IMR-90 (cell line): ENCODE measurements at regions not wholly inside any gene's neighbourhood (a gene's known extent, or its start where the extent isn't known, plus 50 kb on each side); places are given as distances from the start of the nearest gene placed in this dataset.

Source experiments
- ATAC-seq: fragments of 200-7000 bp; cut with Tn5 transposase; 2 replicates; pipeline ENCODE4 v1.9.1; 2020; ENCODE audit warnings: low read depth, mild to moderate bottlenecking, moderate library complexity
- BruUV-seq: library from RNA; stranded (reverse); fragments of 400-500 nt; replicated peaks from 2 replicates; lab custom pipeline; 2021; lab: Mats Ljungman, UMichigan
- CTCF ChIA-PET: fragments of 300-600 bp; formaldehyde crosslinking; extraction: SDS; loops from one replicate; lab custom pipeline; 2021; ENCODE audit warnings: antibody characterized with exemption; lab: Yijun Ruan, JAX
- POLR2A ChIA-PET: fragments of 300-600 bp; sonication (Branson Sonifier 250); formaldehyde crosslinking; loops from one replicate; lab custom pipeline; 2022; ENCODE audit warnings: antibody characterized with exemption; ENCODE audit not compliant: unreplicated experiment; lab: Charles Lee
- DNase-seq: peaks from one replicate; pipeline ENCODE4 v3.0.0; 2013
- H2AFZ ChIP-seq: replicated peaks from 2 replicates; pipeline ENCODE3; 2013; ENCODE audit warnings: low read length, mild to moderate bottlenecking; ENCODE audit not compliant: poor library complexity
- H2AK5ac ChIP-seq: 2 replicates; pipeline ENCODE4 v1.6.1; 2013; ENCODE audit warnings: low read depth, low read length, inconsistent platforms
- H2AK9ac ChIP-seq: replicated peaks from 2 replicates; pipeline ENCODE3; 2013; ENCODE audit warnings: mild to moderate bottlenecking, low read depth, low read length, moderate library complexity; ENCODE audit not compliant: poor library complexity
- H2BK120ac ChIP-seq: 2 replicates; pipeline ENCODE4 v1.6.1; 2013; ENCODE audit warnings: low read depth, low read length, inconsistent platforms
- H2BK15ac ChIP-seq: 3 replicates; pipeline ENCODE4 v1.6.1; 2013; ENCODE audit warnings: low read depth, low read length, inconsistent platforms
- H2BK20ac ChIP-seq: 2 replicates; pipeline ENCODE4 v1.6.1; 2013; ENCODE audit warnings: low read depth, mild to moderate bottlenecking, inconsistent platforms, low read length, moderate library complexity
- H2BK5ac ChIP-seq: 2 replicates; pipeline ENCODE4 v1.6.1; 2013; ENCODE audit warnings: mild to moderate bottlenecking, low read depth, low read length, inconsistent platforms; ENCODE audit not compliant: poor library complexity, severe bottlenecking
- H3K14ac ChIP-seq: replicated peaks from 2 replicates; pipeline ENCODE4 v1.6.1; 2013; ENCODE audit warnings: low read depth, low read length, inconsistent platforms
- H3K18ac ChIP-seq: 2 replicates; pipeline ENCODE4 v1.6.1; 2013; ENCODE audit warnings: low read depth, low read length, control low read depth
- H3K23ac ChIP-seq: 2 replicates; pipeline ENCODE4 v1.6.1; 2013; ENCODE audit warnings: low read depth, low read length, inconsistent platforms
- H3K27ac ChIP-seq: 2 replicates; pipeline ENCODE4 v1.5.1; 2013; ENCODE audit warnings: mild to moderate bottlenecking, control low read depth, low read length; ENCODE audit not compliant: insufficient read depth
- H3K27me3 ChIP-seq: 2 replicates; pipeline ENCODE4 v1.6.1; 2013; ENCODE audit warnings: low read length; ENCODE audit not compliant: control insufficient read depth, insufficient read depth
- H3K36me3 ChIP-seq: 2 replicates; pipeline ENCODE4 v1.6.1; 2013; ENCODE audit warnings: low read length, mixed read lengths; ENCODE audit not compliant: control insufficient read depth, insufficient read depth
- H3K4ac ChIP-seq: 2 replicates; pipeline ENCODE4 v1.6.1; 2013; ENCODE audit warnings: low read depth, low read length, inconsistent platforms
- H3K4me1 ChIP-seq: 2 replicates; pipeline ENCODE4 v1.6.1; 2013; ENCODE audit warnings: low read length, mixed read lengths; ENCODE audit not compliant: control insufficient read depth, insufficient read depth
- H3K4me2 ChIP-seq: 2 replicates; pipeline ENCODE4 v1.6.1; 2013; ENCODE audit warnings: low read depth, mild to moderate bottlenecking, control low read depth, low read length, moderate library complexity
- H3K4me3 ChIP-seq: 2 replicates; pipeline ENCODE4 v1.5.1; 2013; ENCODE audit warnings: low read depth, mild to moderate bottlenecking, control low read depth, low read length, moderate library complexity; ENCODE audit not compliant: insufficient read depth
- H3K56ac ChIP-seq: 2 replicates; pipeline ENCODE4 v1.6.1; 2013; ENCODE audit warnings: low read length, inconsistent platforms; ENCODE audit not compliant: insufficient read depth; ENCODE audit errors: extremely low read depth
- H3K79me1 ChIP-seq, 2 experiments: 2 replicates each; pipeline ENCODE4 v1.6.1; 2013; ENCODE audit warnings: low read length in 2 of 2, inconsistent platforms in 1 of 2, low read depth in 1 of 2
- H3K9ac ChIP-seq: 2 replicates; pipeline ENCODE4 v1.6.1; 2013; ENCODE audit warnings: low read depth, low read length, control low read depth
- H3K9me1 ChIP-seq: 2 replicates; pipeline ENCODE4 v1.6.1; 2013; ENCODE audit warnings: low read length, inconsistent platforms; ENCODE audit not compliant: insufficient read depth
- H3K9me3 ChIP-seq: 2 replicates; pipeline ENCODE4 v1.6.1; 2013; ENCODE audit warnings: low read length; ENCODE audit not compliant: control insufficient read depth, insufficient read depth
- H4K20me1 ChIP-seq: 2 replicates; pipeline ENCODE4 v1.6.1; 2013; ENCODE audit warnings: low read length, inconsistent platforms; ENCODE audit not compliant: insufficient read depth
- H4K5ac ChIP-seq: 2 replicates; pipeline ENCODE4 v1.6.1; 2013; ENCODE audit warnings: mild to moderate bottlenecking, low read depth, low read length, control low read depth
- H4K8ac ChIP-seq, 2 experiments: 2 replicates each; pipeline ENCODE4 v1.6.1; 2013; ENCODE audit warnings: low read depth in 2 of 2, low read length in 2 of 2, control low read depth in 1 of 2, inconsistent platforms in 1 of 2
- H4K91ac ChIP-seq: 2 replicates; pipeline ENCODE4 v1.6.1; 2013; ENCODE audit warnings: low read depth, low read length, inconsistent platforms; ENCODE audit not compliant: insufficient read depth
- BHLHE40 ChIP-seq: fragments of 150-350 bp; IDR thresholded peaks from 2 replicates; pipeline ENCODE4 v1.6.1; 2016; ENCODE audit warnings: mild to moderate bottlenecking, low read depth, low read length
- CEBPB ChIP-seq: IDR thresholded peaks from 2 replicates; pipeline ENCODE4 v1.6.1; 2012; ENCODE audit warnings: low read depth, low read length, improper control_type of control experiment
- CHD1 ChIP-seq: IDR thresholded peaks from 2 replicates; pipeline ENCODE4 v1.6.1; 2012; ENCODE audit warnings: low read depth, low read length, improper control_type of control experiment
- MAFK ChIP-seq: IDR thresholded peaks from 2 replicates; pipeline ENCODE4 v1.6.1; 2012; ENCODE audit warnings: low read depth, low read length, improper control_type of control experiment
- MAZ ChIP-seq: IDR thresholded peaks from 2 replicates; pipeline ENCODE4 v1.6.1; 2012; ENCODE audit warnings: low read depth, mild to moderate bottlenecking, low read length, improper control_type of control experiment, moderate library complexity, borderline replicate concordance
- MXI1 ChIP-seq: IDR thresholded peaks from 2 replicates; pipeline ENCODE4 v1.6.1; 2012; ENCODE audit warnings: low read depth, mild to moderate bottlenecking, low read length, moderate library complexity, borderline replicate concordance
- NFE2L2 ChIP-seq: fragments of 150-350 bp; IDR thresholded peaks from 2 replicates; pipeline ENCODE4 v1.6.1; 2016; ENCODE audit warnings: low read depth, mild to moderate bottlenecking, low read length
- POLR2A ChIP-seq: IDR thresholded peaks from 2 replicates; pipeline ENCODE4 v1.6.1; 2012; ENCODE audit warnings: mild to moderate bottlenecking, low read depth, low read length
- RCOR1 ChIP-seq: IDR thresholded peaks from 2 replicates; pipeline ENCODE4 v1.6.1; 2012; ENCODE audit warnings: mild to moderate bottlenecking, low read length, improper control_type of control experiment; ENCODE audit not compliant: insufficient replicate concordance
- RFX5 ChIP-seq: IDR thresholded peaks from 2 replicates; pipeline ENCODE4 v1.8.0; 2012; ENCODE audit warnings: low read depth, mild to moderate bottlenecking, low read length, moderate library complexity
- USF2 ChIP-seq: fragments of 150-350 bp; IDR thresholded peaks from 2 replicates; pipeline ENCODE4 v1.6.1; 2017; ENCODE audit warnings: mild to moderate bottlenecking, antibody characterized with exemption, low read length, low read depth
- WGBS, 2 experiments: methylation state at CpG; one replicate each; pipeline versions ENCODE4 v1.1.5 to v1.1.7; 2013; ENCODE audit warnings: missing lambda C conversion rate in 2 of 2; ENCODE audit not compliant: insufficient read length in 1 of 2; ENCODE audit errors: extremely low coverage in 2 of 2; 5-methylcytosine and 5-hydroxymethylcytosine counted together
- dilution Hi-C: fragments of 300-500 bp; cut with HindIII; formaldehyde crosslinking; loops from one replicate; pipeline ENCODE4 v1.14.3; 2018; ENCODE audit warnings: low sequenced_read_pairs; ENCODE audit not compliant: unreplicated experiment
- in situ Hi-C: fragments of 300-500 bp; cut with MboI; formaldehyde crosslinking; loops from 3 replicates; pipeline ENCODE4 v1.14.3; 2019; ENCODE audit warnings: low sequenced_read_pairs, inconsistent platforms, mixed read lengths
- intact Hi-C: fragments of 100-400 bp; cut with micrococcal nuclease; formaldehyde crosslinking; loops from 2 replicates; pipeline ENCODE4 v1.10.0; 2022

- H3K79me1 ChIP-seq, result no peaks in the 10 kb centered on the region
- in situ Hi-C loops, result no loop called here
- no peak overlapping the region for H3K18ac ChIP-seq
- ATAC-seq (no peak), DNase-seq (no peak)
- CTCF ChIA-PET, result no interaction called here
- dilution Hi-C loops, result no loop called here
- POLR2A ChIA-PET, result no interaction called here
- TF ChIP-seq MAZ, result no peak
- no peak for TF ChIP-seq BHLHE40
- no peak for TF ChIP-seq MXI1
- TF ChIP-seq CEBPB, result no peak
- no peak for TF ChIP-seq RCOR1
- TF ChIP-seq MAFK, result no peak
- no peak for TF ChIP-seq CHD1
- TF ChIP-seq NFE2L2, result no peak
- no peak for TF ChIP-seq POLR2A
- no peak for TF ChIP-seq USF2
- no peak for TF ChIP-seq RFX5
- no peak overlapping the region for H3K9ac ChIP-seq
- H3K4me3 ChIP-seq, result no peak overlapping the region
- H2AK5ac ChIP-seq, result no peak overlapping the region
- H3K27ac ChIP-seq, result no peak overlapping the region
- 45% methylated on average over 2 of the region's 4 CpGs; no CpG with 5 or more reads in 1 of the 2 experiments for WGBS, 2 experiments
- H2BK15ac ChIP-seq, result no peak overlapping the region
- no peak overlapping the region for H4K8ac ChIP-seq
- H3K9me1 ChIP-seq, result no peaks in the 10 kb centered on the region
- H3K4me2 ChIP-seq, result no peak overlapping the region
- H3K27me3 ChIP-seq, result no peaks in the 10 kb centered on the region
- H4K5ac ChIP-seq, result no peak overlapping the region
- no peak overlapping the region for H3K23ac ChIP-seq
- no peaks in the 10 kb centered on the region for H4K20me1 ChIP-seq
- no peak overlapping the region for H3K4ac ChIP-seq
- no peak overlapping the region for H2AK9ac ChIP-seq
- intact Hi-C loops, result no loop called here
- BruUV-seq, result no TSS peak
- H4K91ac ChIP-seq, result no peak overlapping the region
- H3K14ac ChIP-seq, result no peak overlapping the region
- no peak overlapping the region for H2BK20ac ChIP-seq
- H3K56ac ChIP-seq, result no peak overlapping the region
- H3K4me1 ChIP-seq, result no peaks in the 10 kb centered on the region
- H3K36me3 ChIP-seq, result no peaks in the 10 kb centered on the region
- no peak overlapping the region for H2BK5ac ChIP-seq
- no peak overlapping the region for H2BK120ac ChIP-seq
- no peak overlapping the region for H2AFZ ChIP-seq
- H3K9me3 ChIP-seq, result peaks cover 33% of the 10 kb centered on the region
These were observed 658.4 kb downstream of the UQCRFS1 start for GRCh38 chr19:28554321-28555091.
